GM19023 (cell line): ENCODE measurements at regions not wholly inside any gene's neighbourhood (a gene's known extent, or its start where the extent isn't known, plus 50 kb on each side); places are given as distances from the start of the nearest gene placed in this dataset.

ENCODE experiments used
- ATAC-seq: cut with Tn5 transposase; IDR thresholded peaks from one replicate; pipeline ENCODE4 v1.9.1; 2021; ENCODE audit warnings: mild to moderate bottlenecking, moderate library complexity; ENCODE audit not compliant: unreplicated experiment

DNA sequence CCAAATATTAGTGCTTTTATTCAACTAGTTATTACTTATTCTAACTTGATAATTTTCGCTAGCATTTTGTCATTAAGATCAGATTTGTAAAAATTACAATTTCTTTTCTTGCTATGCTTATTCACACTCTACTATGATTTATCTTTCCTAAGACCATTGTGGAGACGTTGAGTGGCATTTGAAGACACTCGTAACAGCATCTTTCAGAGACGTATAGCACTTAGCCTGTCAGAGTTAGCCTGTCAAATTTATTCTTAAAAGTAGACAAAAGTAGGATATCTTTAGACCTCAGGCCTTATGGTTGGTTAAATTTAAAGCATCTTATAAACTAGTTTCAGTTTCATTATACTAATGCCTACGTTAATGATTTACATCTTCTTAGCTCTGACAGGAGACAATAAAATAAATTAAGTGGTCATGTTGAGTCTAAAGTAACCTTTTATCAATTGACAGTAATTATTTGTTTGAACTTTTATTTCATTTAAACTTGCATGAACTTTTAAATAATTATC lies 1410.1 kb downstream of the MRPL39 start:
- ATAC-seq = no peak

DNA sequence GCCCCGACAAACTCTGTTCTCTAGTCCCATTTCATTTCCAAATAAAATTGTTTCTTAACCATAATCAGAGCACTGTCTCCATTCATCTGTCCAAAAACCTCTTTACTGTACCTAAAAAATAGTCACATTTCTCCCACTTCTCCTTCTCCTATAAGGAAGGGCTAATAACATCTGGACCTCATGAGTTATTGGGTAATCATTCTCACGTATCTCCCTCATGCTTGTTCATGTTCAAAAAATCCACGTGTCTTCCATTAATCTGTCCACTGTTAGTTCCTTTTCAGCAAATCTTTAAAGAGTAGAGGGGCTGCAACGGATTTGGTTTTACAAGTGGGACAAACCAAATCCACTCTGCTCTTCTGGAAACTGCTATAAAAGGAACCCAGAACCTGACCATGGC lies 1418.8 kb downstream of the MRPL39 start:
- no peak for ATAC-seq

DNA sequence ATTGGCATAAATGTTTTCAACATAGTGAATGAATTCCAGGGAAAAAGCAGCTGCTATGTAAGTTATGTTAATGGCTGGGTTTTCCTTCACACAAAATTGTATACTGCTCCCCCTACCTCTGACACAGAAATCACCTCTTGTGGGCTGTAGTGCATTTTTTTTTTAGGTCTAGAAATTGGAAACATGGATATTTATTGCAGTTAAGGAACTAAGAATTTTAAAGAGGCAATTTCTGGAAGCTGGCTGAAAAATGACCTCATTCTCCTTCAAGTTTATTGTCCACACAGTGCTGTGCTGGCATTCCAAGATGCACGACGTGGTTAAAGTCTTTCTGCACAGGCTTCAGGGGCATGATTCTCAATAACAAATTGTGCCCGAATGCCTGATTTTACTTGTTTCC lies 1424.2 kb downstream of the MRPL39 start:
- ATAC-seq = no peak

DNA sequence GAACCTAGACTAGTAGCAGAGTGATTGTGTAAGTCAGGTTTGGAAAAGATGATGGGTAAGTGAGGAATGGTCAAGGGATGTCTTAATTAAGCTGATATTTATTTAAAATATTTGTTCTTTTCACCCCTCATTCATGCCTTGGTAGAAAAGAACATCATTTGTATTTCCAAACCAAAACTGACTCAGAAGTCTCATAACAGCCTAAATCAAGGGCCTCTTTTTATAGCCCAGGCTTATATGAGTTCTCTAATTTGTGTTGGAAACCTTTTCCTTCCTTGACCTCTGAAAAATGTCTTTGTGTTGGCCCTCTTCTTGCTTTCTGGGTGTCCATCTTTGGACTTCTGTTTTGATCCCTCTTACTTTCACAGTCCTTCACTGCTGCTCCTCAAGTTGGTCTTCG lies 1428.2 kb downstream of the MRPL39 start:
- no peak for ATAC-seq

DNA sequence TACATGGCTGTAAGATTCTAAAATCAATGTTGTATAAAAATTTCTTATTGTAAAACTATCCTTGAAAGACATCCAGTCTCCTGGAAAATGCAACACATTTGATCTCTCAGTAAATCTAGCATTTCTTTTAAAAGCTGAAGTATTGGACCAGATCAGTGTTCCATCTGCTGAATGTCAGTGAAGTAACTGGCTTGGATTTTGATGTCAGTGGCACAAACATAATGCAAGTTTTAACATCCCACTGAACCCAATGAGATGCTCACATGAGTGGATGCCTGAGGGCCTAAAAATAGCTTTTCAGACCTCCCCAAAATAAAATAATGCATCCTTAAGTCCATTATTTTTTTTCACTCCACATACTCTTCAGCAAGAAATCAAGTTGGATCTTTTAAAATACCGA lies 1432.2 kb downstream of the MRPL39 start:
- no peak for ATAC-seq

DNA sequence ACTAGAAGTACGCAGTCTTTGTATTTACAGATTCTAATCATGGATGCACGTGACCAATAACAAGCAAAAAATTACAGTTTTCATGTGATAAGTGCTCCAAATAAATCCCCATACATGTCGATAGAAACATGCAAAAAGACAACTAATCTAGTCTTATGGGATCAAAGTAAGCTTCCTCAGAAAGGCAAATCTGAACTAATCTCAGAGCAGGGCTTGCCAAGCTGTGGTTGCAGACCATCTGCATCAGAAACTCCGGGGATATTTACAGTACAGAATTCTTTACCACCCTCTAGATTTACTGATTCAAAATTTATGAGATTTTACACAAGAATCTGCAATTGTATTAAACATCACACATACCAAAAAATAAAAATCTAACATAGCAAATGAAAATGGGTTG lies 1435.5 kb downstream of the MRPL39 start:
- ATAC-seq = no peak

DNA sequence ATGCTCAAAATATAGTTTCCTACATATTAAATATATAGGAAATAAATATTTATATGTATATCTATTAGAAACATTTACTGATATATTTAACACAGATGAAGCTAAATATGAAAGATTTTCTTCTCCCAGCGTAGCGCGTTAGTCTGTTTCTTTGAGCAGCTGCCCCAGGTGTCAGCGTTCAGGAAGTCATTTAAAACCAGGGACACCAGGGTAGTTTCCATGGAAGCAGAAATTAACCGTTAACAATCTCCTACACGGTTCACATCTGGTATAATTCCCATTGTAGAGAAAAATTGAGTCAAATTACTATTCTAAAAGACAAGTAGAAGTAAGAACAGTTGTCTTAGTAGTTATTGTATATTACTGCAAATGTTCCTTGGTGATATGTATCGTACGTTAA lies 1443.7 kb downstream of the MRPL39 start:
- ATAC-seq = no peak

DNA sequence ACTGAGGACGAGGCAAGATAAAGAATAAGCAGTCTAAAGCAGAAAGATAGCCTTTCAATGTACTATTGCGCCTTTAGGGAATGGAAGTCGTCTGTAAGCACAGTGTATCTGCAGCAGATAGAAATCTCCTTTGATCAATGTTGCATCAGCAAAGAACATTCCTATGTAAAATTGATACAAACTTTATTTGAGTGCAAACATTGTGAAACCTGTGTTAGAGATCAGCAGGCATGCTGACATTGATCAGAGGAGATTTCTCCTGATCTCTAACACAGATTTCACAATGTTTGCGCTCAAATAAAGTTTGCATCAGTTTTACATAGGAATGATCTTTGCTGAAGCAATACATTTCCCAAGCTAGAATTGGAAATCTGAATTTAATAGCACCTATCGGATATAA lies 1446.8 kb downstream of the MRPL39 start:
- no peak for ATAC-seq

DNA sequence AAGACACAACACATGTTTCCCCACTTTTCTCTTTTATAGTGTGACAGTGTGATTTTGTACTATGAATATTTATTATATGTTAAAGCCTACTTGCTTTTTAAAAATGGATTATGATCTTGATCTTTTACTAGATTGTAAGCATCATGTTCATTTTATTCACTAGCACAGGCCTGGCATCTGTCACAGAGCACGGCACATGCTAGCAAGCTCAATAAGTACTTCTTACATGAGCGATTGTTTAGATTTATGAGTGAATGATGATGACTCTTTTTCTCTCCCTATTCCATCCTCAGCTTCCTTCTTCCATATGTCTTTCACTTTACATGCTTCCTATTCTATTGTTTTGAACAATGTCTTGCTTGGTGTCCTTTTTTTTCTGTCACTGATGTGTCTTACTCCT lies 1454.1 kb downstream of the MRPL39 start:
- no peak for ATAC-seq

DNA sequence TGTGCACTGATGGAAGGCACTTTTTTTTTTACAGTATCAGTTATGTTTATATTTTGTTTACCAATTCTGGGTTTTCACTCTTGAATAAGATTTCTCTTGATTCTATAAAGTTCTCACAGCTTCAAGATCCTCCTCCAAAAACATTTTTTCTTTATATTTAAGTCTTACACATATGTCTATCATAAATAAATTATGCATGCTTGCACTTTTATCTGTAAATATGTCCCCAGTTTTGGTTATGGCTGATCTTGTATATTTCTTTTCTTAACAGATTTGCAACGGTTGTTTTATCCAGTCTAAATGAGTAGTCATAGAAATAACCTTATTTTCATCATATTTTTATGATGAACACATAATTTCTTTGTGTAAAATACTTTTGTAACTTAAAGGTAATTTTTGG lies 1456.5 kb downstream of the MRPL39 start:
- no peak for ATAC-seq

DNA sequence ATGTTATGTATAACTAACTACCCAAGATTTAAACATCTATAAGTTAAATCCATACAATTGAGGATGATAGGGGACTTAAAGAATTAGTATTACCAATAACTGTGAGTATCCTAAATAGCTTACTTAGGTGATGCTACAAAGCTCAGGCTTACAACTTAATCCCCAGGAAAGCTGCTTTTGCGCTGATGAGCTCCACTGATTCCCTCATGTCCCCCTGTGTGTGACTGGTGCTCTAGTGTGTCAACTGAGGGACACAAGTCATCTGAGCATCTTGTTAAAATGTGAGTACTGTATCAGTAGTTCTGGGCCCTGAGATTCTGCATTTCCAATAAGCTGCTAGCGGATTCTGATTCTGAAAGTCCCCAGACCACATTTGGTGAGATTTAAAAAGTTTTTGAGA lies 1458.8 kb downstream of the MRPL39 start:
- no peak for ATAC-seq

DNA sequence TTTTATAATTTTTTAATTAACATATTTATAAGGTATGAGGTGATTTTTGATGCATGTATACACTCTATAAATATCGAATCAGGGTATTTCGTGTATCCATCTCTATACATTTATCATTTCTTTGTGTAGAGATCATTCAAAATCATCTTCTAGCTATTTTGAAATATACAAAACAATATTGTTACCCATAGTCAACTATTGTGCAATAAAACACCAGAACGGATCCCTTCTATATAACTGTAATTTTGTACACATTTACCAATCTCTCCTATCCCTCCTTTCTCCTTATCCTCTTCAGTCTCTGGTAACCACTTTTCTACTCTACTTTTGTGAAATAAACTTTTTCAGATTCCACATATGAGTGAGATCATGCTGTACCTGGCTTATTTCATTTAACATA lies 1459.6 kb downstream of the MRPL39 start:
- no peak for ATAC-seq

DNA sequence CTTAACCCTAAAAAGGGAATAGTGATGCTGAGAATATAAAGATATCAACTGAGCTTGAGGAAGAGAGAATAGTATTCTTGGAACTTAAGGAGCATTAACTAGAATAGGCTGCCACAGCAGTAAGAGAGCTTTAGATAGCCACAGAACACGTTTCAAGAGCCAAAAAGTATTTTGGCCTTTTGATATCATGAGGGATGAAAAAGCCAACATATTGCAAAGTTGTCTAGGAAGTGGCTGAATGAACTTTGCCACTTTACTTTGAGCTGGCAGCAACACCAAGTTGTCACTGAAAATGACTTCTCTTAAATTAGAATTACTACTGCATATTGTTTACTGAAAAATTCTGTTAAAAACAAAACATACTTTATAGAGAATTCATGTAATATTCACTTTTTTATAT lies 1476.2 kb downstream of the MRPL39 start:
- ATAC-seq = no peak

DNA sequence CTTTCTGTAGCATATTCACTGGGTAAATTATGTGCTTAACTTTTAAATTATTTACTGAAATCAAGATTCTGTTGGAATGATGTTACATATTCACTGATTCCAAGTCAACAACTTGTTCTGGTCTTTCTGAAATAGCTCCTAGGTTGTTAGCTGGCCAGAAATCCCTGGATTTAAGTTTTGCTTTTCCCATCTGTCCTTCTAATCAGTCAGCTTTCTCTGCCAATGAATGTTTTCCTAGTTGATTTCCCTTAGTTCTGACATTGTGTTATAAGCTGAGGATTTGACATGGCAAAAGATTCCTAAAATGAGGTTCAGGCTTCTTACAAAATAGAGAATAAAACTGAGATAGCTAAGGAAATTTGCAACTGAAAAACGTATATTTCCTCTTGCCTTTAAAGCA lies 1479.6 kb downstream of the MRPL39 start:
- ATAC-seq = no peak

DNA sequence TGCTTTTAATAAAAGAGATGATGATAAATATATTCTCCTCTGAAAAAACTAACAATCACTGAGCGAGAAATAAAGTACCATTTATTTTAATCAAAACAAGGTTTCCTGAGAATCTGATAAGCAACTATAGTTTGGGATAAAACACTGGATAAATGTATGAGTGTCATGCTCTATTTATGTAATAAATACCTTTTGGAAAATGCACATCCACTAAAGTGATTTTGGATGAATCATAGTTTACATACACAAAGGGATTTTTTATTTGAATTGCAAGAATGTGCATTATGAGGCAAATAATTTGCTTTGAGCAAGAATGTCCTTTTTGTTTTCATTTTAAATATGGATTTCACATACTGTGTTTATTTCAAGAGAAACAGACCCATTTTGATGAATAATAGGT lies 1483.5 kb downstream of the MRPL39 start:
- ATAC-seq = no peak

DNA sequence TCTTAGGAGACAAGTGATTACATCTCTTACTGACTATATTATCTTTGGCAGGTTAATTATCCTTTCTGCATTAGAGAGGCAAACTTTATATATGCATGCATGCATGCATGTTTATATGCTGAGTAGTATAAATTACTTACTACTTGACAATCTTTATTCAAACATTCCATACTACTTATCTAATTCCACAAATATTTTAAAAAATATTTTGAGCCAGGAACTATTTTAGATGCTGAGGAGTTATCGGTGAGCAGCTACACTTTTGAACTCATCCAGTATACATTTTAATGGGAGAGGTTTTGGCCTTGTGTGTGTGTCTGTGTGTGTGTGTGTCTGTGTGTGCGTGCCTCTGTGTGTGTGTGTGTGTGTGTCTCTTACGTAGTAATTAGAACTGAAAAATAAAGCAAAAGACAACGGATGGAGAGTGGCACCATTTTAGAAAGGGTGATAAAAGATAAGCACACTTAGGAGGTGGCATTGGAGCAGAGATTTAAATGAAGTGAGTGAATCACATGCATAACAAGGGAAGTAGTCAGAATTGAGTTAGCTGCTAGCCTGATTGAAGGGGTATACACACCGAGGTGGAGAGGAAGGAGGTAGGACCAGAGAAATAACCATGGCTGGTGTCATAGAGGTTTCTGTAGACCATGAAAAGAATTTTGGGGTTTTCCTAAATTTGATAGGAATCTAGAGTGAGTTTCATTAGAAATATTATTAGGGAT lies 1488.4 kb downstream of the MRPL39 start:
- no peak for ATAC-seq

DNA sequence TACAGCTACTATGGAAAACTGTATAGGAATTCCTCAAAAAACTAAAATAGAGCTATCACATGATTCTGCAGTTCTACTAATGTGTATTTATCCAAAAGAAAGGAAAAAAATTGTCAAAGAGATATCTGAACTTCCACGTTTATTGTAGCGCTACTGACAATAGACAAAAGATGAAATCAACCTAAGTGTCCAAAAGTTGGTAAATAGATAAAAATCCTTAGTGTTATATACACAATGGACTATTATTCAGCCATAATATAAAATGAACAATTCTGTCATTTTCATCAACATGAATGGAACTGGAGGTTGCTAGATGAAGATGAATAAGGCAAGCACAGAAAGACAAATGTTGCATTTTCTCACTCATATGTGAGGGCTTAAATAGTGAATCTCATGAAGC lies 1492.1 kb downstream of the MRPL39 start:
- no peak for ATAC-seq

DNA sequence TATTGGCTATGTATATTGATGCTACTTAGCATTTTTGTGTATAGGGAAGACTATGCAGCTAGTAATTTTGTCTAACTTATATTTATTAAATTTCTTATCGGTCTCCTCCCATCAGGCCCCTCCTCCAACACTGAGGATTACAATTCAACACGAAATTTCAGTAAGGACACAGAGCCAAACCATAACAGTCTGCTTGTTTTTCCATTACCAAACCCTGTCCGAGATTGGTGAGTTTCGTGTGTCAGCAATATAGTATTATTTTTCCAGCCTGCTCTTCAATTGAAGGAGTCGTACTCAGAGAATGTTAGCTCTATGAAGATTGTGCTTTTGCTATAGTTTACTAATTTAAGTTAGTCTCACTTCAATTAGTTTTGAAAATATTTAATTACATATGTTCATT lies 1495.3 kb downstream of the MRPL39 start:
- no peak for ATAC-seq

DNA sequence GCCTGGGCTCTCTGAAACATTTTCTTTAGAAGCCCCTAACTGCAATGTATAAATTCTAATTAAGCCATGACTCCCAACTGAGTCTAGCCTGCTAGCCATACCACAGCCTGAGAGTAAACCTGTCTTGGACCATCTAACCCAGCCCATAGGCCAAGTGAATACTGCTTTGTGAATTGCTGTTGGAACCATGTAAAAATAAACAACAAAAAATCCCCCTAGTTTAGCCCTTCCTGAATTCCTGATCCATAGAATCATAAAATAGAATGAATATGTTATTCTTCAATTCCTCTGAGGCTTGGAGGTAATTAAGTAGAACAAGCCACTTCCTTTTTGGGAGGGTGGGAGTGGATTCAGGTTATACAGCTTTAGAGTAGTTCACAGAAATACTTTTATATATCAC lies 1496.4 kb downstream of the MRPL39 start:
- ATAC-seq = no peak

DNA sequence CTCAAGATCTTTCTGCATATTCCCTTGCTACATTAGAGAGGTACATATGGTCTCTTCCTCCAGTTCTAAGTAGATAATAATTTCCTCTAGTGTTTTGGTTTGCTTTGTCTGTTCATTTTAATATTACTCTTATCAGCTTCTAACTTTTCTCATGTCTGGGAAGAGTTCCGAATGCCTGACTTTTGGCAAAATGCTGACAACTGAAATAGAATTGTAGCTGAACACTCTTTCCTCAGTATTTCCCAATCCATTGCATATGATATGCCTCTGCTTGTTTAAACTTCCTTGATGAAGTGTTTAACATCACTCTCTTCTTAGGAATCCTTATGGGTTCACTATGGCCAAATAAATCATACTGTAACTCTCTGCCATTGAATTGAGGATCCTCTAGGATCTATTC lies 1510.1 kb downstream of the MRPL39 start:
- no peak for ATAC-seq

DNA sequence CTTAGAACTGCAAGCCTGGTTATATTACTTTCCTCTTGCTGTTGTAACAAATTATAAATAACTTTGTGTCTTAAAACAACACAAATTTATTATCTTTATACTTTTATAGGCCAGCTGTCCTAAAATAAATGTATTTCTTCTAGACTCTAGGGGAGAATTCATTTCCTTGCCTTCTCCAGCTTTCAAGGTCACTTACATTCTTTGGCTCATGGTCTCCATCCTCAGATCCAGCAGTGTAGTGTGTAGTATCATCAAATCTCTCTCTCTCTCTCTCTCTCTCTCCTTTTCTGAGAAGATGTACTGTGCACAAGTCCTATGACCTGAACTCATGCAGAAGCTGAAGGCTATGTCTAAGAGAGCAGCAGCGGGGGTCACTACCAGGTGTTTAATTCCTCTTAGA lies 1510.6 kb downstream of the MRPL39 start:
- ATAC-seq = no peak

DNA sequence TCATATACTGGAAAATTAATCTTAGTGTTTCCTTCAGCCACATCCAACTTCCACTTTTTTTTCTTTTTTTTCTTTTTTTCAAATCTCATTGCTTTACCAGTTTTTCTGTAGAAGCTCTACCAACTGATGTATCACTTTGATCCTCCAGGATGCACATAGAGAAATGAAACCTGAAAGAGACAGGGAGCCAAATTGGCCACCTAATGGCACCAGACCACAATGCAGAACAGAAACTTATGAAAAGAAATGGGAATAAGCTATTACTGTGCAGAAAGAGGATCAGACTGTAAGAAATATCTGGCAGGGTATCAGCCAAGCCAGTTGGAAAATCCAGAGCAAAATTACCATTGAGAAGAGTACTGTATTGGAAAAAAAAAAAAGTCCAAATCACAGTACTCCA lies 1514.2 kb downstream of the MRPL39 start:
- no peak for ATAC-seq

DNA sequence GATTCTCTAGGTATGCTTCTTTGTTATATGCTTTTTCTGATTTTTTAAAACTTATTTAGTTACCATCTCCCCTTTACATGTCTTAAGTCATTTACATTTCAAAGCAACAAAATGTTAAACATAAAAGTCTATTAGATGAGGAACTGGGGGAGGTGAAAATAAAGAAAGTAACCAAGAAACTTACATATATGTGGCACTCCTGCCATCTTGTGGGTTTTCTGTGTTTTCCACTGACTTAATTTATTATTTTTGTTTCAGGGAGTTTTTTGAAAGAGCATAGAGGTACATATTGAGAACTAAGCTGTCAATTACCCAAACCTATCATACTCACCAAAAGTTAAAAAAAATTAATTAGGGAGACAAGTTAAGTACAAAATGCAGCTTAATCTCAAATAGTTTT lies 1531.1 kb downstream of the MRPL39 start:
- no peak for ATAC-seq
